ENCODE measurements at regions not wholly inside any gene's neighbourhood (a gene's known extent, or its start where the extent isn't known, plus 50 kb on each side); places are given as distances from the start of the nearest gene placed in this dataset.
"Not testable (repeated sequence)": the region's sequence is repeated elsewhere in the genome, so short reads cannot be mapped to it uniquely, and the experiment has no call there.

- H3K9me3 Mint-ChIP-seq (ENCODE audit: low read depth), result no peaks in the 10 kb centered on the region
- H3K36me3 Mint-ChIP-seq, result no peaks in the 10 kb centered on the region
- no peaks in the 10 kb centered on the region for H3K27me3 Mint-ChIP-seq
- H3K27ac Mint-ChIP-seq, result no peak overlapping the region
- ATAC-seq (no peak), DNase-seq (no peak)
- H3K4me1 Mint-ChIP-seq, result no peaks in the 10 kb centered on the region
- H3K4me3 Mint-ChIP-seq, result no peak overlapping the region
- CTCF ChIA-PET, result no interaction called here
Measured at GRCh38 chr13:89343165-89343564, 1672.0 kb downstream of the SLITRK5 start.

GRCh38 chr13:89352384-89352783 is 1681.2 kb downstream of the SLITRK5 start:
- Mint-ChIP-seq H3K4me3 (no peak overlapping the region), H3K9me3 (ENCODE audit: low read depth) (peaks cover 6% of the 10 kb centered on the region), H3K4me1 (no peaks in the 10 kb centered on the region), H3K27me3 (no peaks in the 10 kb centered on the region), H3K27ac (no peak overlapping the region), H3K36me3 (no peaks in the 10 kb centered on the region)
- CTCF ChIA-PET, result no interaction called here
- ATAC-seq, result no peak
- no peak for DNase-seq

GRCh38 chr13:89361909-89362308 is 1690.7 kb downstream of the SLITRK5 start:
- no peak for DNase-seq
- CTCF ChIA-PET, result no interaction called here
- no peaks in the 10 kb centered on the region for H3K4me1 Mint-ChIP-seq
- no peak overlapping the region for H3K27ac Mint-ChIP-seq
- H3K4me3 Mint-ChIP-seq, result no peak overlapping the region
- ATAC-seq, result no peak
- peaks cover 1% of the 10 kb centered on the region for H3K36me3 Mint-ChIP-seq
- H3K9me3 Mint-ChIP-seq (ENCODE audit: low read depth), result peaks cover 11% of the 10 kb centered on the region
- no peaks in the 10 kb centered on the region for H3K27me3 Mint-ChIP-seq

- Mint-ChIP-seq H3K4me3 (no peak overlapping the region), H3K9me3 (ENCODE audit: low read depth) (peaks cover 11% of the 10 kb centered on the region), H3K27ac (no peak overlapping the region), H3K36me3 (peaks cover 1% of the 10 kb centered on the region), H3K4me1 (no peaks in the 10 kb centered on the region), H3K27me3 (no peaks in the 10 kb centered on the region)
- CTCF ChIA-PET, result no interaction called here
- DNase-seq (no peak), ATAC-seq (no peak)
Measured at GRCh38 chr13:89363144-89363543, 1692.0 kb downstream of the SLITRK5 start.

GRCh38 chr13:89372193-89372592 is 1701.0 kb downstream of the SLITRK5 start:
- no peak overlapping the region for H3K27ac Mint-ChIP-seq
- no peaks in the 10 kb centered on the region for H3K36me3 Mint-ChIP-seq
- CTCF ChIA-PET, result no interaction called here
- H3K27me3 Mint-ChIP-seq, result no peaks in the 10 kb centered on the region
- no peak overlapping the region for H3K4me3 Mint-ChIP-seq
- H3K4me1 Mint-ChIP-seq, result no peaks in the 10 kb centered on the region
- DNase-seq (no peak), ATAC-seq (no peak)
- H3K9me3 Mint-ChIP-seq (ENCODE audit: low read depth), result peaks cover 4% of the 10 kb centered on the region

GRCh38 chr13:89375839-89376238 is 1704.7 kb downstream of the SLITRK5 start:
- peaks cover 6% of the 10 kb centered on the region for H3K9me3 Mint-ChIP-seq (ENCODE audit: low read depth)
- H3K4me1 Mint-ChIP-seq, result no peaks in the 10 kb centered on the region
- H3K27ac Mint-ChIP-seq, result no peak overlapping the region
- CTCF ChIA-PET, result no interaction called here
- no peaks in the 10 kb centered on the region for H3K36me3 Mint-ChIP-seq
- no peaks in the 10 kb centered on the region for H3K27me3 Mint-ChIP-seq
- ATAC-seq (no peak), DNase-seq (no peak)
- no peak overlapping the region for H3K4me3 Mint-ChIP-seq

GRCh38 chr13:89380101-89380500 is 1708.9 kb downstream of the SLITRK5 start:
- H3K36me3 Mint-ChIP-seq, result no peaks in the 10 kb centered on the region

GRCh38 chr13:89382981-89383380 is 1711.8 kb downstream of the SLITRK5 start:
- CTCF ChIA-PET, result no interaction called here
- no peak overlapping the region for H3K4me3 Mint-ChIP-seq
- H3K9me3 Mint-ChIP-seq (ENCODE audit: low read depth), result peaks cover 5% of the 10 kb centered on the region
- H3K27ac Mint-ChIP-seq, result no peak overlapping the region
- ATAC-seq (no peak), DNase-seq (no peak)
- no peaks in the 10 kb centered on the region for H3K27me3 Mint-ChIP-seq
- H3K4me1 Mint-ChIP-seq, result no peaks in the 10 kb centered on the region
- H3K36me3 Mint-ChIP-seq, result peaks cover 2% of the 10 kb centered on the region

More at GRCh38 chr13:89380101-89380500, 1708.9 kb downstream of the SLITRK5 start:
- CTCF ChIA-PET, result no interaction called here
- DNase-seq, result no peak
- no peak overlapping the region for H3K27ac Mint-ChIP-seq
- H3K27me3 Mint-ChIP-seq, result no peaks in the 10 kb centered on the region
- H3K4me1 Mint-ChIP-seq, result no peaks in the 10 kb centered on the region
- H3K9me3 Mint-ChIP-seq (ENCODE audit: low read depth), result peaks cover 6% of the 10 kb centered on the region
- ATAC-seq, result no peak
- no peak overlapping the region for H3K4me3 Mint-ChIP-seq

GRCh38 chr13:89383891-89384290 is 1712.7 kb downstream of the SLITRK5 start:
- H3K4me1 Mint-ChIP-seq, result no peaks in the 10 kb centered on the region
- H3K9me3 Mint-ChIP-seq (ENCODE audit: low read depth), result peaks cover 5% of the 10 kb centered on the region
- CTCF ChIA-PET, result no interaction called here
- H3K27ac Mint-ChIP-seq, result no peak overlapping the region
- H3K36me3 Mint-ChIP-seq, result peaks cover 2% of the 10 kb centered on the region
- no peaks in the 10 kb centered on the region for H3K27me3 Mint-ChIP-seq
- H3K4me3 Mint-ChIP-seq, result no peak overlapping the region
- ATAC-seq (no peak), DNase-seq (no peak)

GRCh38 chr13:89393758-89394304 is 1722.7 kb downstream of the SLITRK5 start:
- no peak for DNase-seq
- Mint-ChIP-seq H3K27me3 (no peaks in the 10 kb centered on the region), H3K4me1 (no peaks in the 10 kb centered on the region), H3K27ac (no peak overlapping the region), H3K4me3 (no peak overlapping the region), H3K9me3 (ENCODE audit: low read depth) (peaks cover 2% of the 10 kb centered on the region), H3K36me3 (no peaks in the 10 kb centered on the region)
- CTCF ChIA-PET, result no interaction called here
- no peak for ATAC-seq

- H3K27ac Mint-ChIP-seq, result no peak overlapping the region
- ATAC-seq, result no peak
- H3K36me3 Mint-ChIP-seq, result no peaks in the 10 kb centered on the region
- H3K27me3 Mint-ChIP-seq, result no peaks in the 10 kb centered on the region
- H3K4me1 Mint-ChIP-seq, result no peaks in the 10 kb centered on the region
- CTCF ChIA-PET, result no interaction called here
- DNase-seq, result no peak
- peaks cover 21% of the 10 kb centered on the region for H3K9me3 Mint-ChIP-seq (ENCODE audit: low read depth)
- H3K4me3 Mint-ChIP-seq, result no peak overlapping the region
Measured at GRCh38 chr13:89401264-89401675, 1730.1 kb downstream of the SLITRK5 start.

DNA sequence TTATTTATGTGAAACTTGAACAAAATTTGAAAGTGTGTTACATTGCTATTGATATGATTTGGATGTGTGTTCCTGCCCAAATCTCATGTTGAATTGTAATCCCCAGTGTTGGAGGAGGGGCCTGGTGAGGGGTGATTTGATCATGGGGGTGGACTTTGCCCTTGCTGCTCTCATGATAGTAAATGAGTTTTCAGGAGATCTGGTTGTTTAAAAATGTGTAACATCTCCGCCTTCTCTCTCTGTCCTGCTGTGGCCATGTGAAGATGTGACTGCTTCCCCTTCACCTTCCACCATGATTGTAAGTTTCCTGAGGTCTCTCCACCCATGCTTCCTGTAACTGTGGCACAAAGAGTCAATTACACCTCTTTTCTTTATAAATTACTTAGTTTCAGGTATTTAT is 1731.0 kb downstream of the SLITRK5 start:
- no peak for ATAC-seq
- no peaks in the 10 kb centered on the region for H3K36me3 Mint-ChIP-seq
- H3K27me3 Mint-ChIP-seq, result no peaks in the 10 kb centered on the region
- CTCF ChIA-PET, result no interaction called here
- H3K9me3 Mint-ChIP-seq (ENCODE audit: low read depth), result peaks cover 23% of the 10 kb centered on the region
- no peak overlapping the region for H3K4me3 Mint-ChIP-seq
- no peak for DNase-seq
- H3K4me1 Mint-ChIP-seq, result no peaks in the 10 kb centered on the region
- no peak overlapping the region for H3K27ac Mint-ChIP-seq

- H3K36me3 Mint-ChIP-seq, H3K4me1 Mint-ChIP-seq, ATAC-seq, H3K4me3 Mint-ChIP-seq, CTCF ChIA-PET, DNase-seq, H3K27ac Mint-ChIP-seq, H3K27me3 Mint-ChIP-seq: not testable (repeated sequence)
- H3K9me3 Mint-ChIP-seq (ENCODE audit: low read depth), result peaks cover 12% of the 10 kb centered on the region
Measured at GRCh38 chr13:89406096-89406495, 1734.9 kb downstream of the SLITRK5 start.

GRCh38 chr13:89407357-89407756 is 1736.2 kb downstream of the SLITRK5 start:
- no peaks in the 10 kb centered on the region for H3K4me1 Mint-ChIP-seq
- no peaks in the 10 kb centered on the region for H3K27me3 Mint-ChIP-seq
- DNase-seq (no peak), ATAC-seq (no peak)
- CTCF ChIA-PET, result no interaction called here
- peaks cover 5% of the 10 kb centered on the region for H3K9me3 Mint-ChIP-seq (ENCODE audit: low read depth)
- H3K36me3 Mint-ChIP-seq, result no peaks in the 10 kb centered on the region
- H3K4me3 Mint-ChIP-seq, result no peak overlapping the region
- H3K27ac Mint-ChIP-seq, result no peak overlapping the region

GRCh38 chr13:89432997-89433396 is 1761.8 kb downstream of the SLITRK5 start:
- H3K9me3 Mint-ChIP-seq (ENCODE audit: low read depth), result peaks cover 12% of the 10 kb centered on the region
- CTCF ChIA-PET, result no interaction called here
- H3K36me3 Mint-ChIP-seq, result no peaks in the 10 kb centered on the region
- H3K27ac Mint-ChIP-seq, result no peak overlapping the region
- DNase-seq, result no peak
- no peaks in the 10 kb centered on the region for H3K4me1 Mint-ChIP-seq
- no peak overlapping the region for H3K4me3 Mint-ChIP-seq
- no peak for ATAC-seq
- no peaks in the 10 kb centered on the region for H3K27me3 Mint-ChIP-seq

All from activated CD8-positive, alpha-beta memory T cell treated with anti-CD3 and anti-CD28 coated beads, Interleukin-2, amount 10 ng/mL, durations not matched to agents 7 days and 5 days (primary cell).